ENCODE measurements at regions not wholly inside any gene's neighbourhood (a gene's known extent, or its start where the extent isn't known, plus 50 kb on each side); places are given as distances from the start of the nearest gene placed in this dataset.
"Not testable (repeated sequence)": the region's sequence is repeated elsewhere in the genome, so short reads cannot be mapped to it uniquely, and the experiment has no call there.

GRCh38 chr7:65279795-65280194, 93.9 kb upstream of the ZNF92 start:
- TF ChIP-seq CTCF (IDR thresholded peaks at IDR 0.05) (no peak), POLR2A (IDR thresholded peaks at IDR 0.05) (no peak)
- H3K4me3 ChIP-seq (ENCODE audit: low read depth, poor library complexity, severe bottlenecking) = no peak overlapping the region
- DNase-seq (ENCODE audit: low spot score in 2 of 2) = no peak
- 75 to 76% methylated on average over 2 of the region's 2 CpGs for WGBS, 2 donors
- intact Hi-C loops (cut with DNase I; ENCODE audit: low total_unique reads) = no loop called here

GRCh38 chr7:65276822-65277221, 96.8 kb upstream of the ZNF92 start:
- no peak overlapping the region for H3K4me3 ChIP-seq (ENCODE audit: low read depth, poor library complexity, severe bottlenecking)
- intact Hi-C loops (cut with DNase I; ENCODE audit: low total_unique reads) = no loop called here
- DNase-seq (ENCODE audit: low spot score in 2 of 2) = no peak
- TF ChIP-seq CTCF (IDR thresholded peaks at IDR 0.05) = no peak
- no peak for TF ChIP-seq POLR2A (IDR thresholded peaks at IDR 0.05)

- intact Hi-C loops (cut with DNase I; ENCODE audit: low total_unique reads); H3K4me3 ChIP-seq (ENCODE audit: low read depth, poor library complexity, severe bottlenecking); DNase-seq (ENCODE audit: low spot score in 2 of 2): not testable (repeated sequence)
- WGBS, 2 donors = 93 to 94% methylated on average over 2 of the region's 2 CpGs
Measured at GRCh38 chr7:65271502-65271901, 102.2 kb upstream of the ZNF92 start.

- DNase-seq (ENCODE audit: low spot score in 2 of 2) = no peak
- TF ChIP-seq POLR2A (IDR thresholded peaks at IDR 0.05) (no peak), CTCF (IDR thresholded peaks at IDR 0.05) (no peak)
- intact Hi-C loops (cut with DNase I; ENCODE audit: low total_unique reads) = no loop called here
- peak overlapping the region; percentile 6 for H3K4me3 ChIP-seq (ENCODE audit: low read depth, poor library complexity, severe bottlenecking)
- 1 to 2% methylated on average over 34 of the region's 37 CpGs for WGBS, 2 donors
Measured at GRCh38 chr7:65269150-65269856, 104.4 kb upstream of the ZNF92 start.

- WGBS, 2 donors = 41 to 48% methylated on average over 3 of the region's 3 CpGs
- no peak overlapping the region for H3K4me3 ChIP-seq (ENCODE audit: low read depth, poor library complexity, severe bottlenecking)
- intact Hi-C loops (cut with DNase I; ENCODE audit: low total_unique reads) = no loop called here
Measured at GRCh38 chr7:65268782-65269149, 104.9 kb upstream of the ZNF92 start.

GRCh38 chr7:65265933-65266519, 107.6 kb upstream of the ZNF92 start:
- 54 to 62% methylated on average over 7 of the region's 7 CpGs for WGBS, 2 donors
- DNase-seq (ENCODE audit: low spot score in 2 of 2) = no peak

More at GRCh38 chr7:65268782-65269149, 104.9 kb upstream of the ZNF92 start:
- no peak for DNase-seq (ENCODE audit: low spot score in 2 of 2)
- no peak for TF ChIP-seq POLR2A (IDR thresholded peaks at IDR 0.05)

More at GRCh38 chr7:65265933-65266519, 107.6 kb upstream of the ZNF92 start:
- intact Hi-C loops (cut with DNase I; ENCODE audit: low total_unique reads) = no loop called here
- H3K4me3 ChIP-seq (ENCODE audit: low read depth, poor library complexity, severe bottlenecking) = no peak overlapping the region
- no peak for TF ChIP-seq POLR2A (IDR thresholded peaks at IDR 0.05)
- TF ChIP-seq CTCF (IDR thresholded peaks at IDR 0.05) = no peak

Data from lower leg skin (tissue), 4 donors.